HG03039 (cell line): ENCODE measurements at regions not wholly inside any gene's neighbourhood (a gene's known extent, or its start where the extent isn't known, plus 50 kb on each side); places are given as distances from the start of the nearest gene placed in this dataset.

Experiments used
- ATAC-seq: cut with Tn5 transposase; IDR thresholded peaks from one replicate; pipeline ENCODE4 v1.9.1; 2021; ENCODE audit warnings: mild to moderate bottlenecking, moderate library complexity; ENCODE audit not compliant: unreplicated experiment

- no peak for ATAC-seq
These were observed 697.0 kb downstream of the LIG4 start for GRCh38 chr13:107518292-107518691.

- no peak for ATAC-seq
These were observed 698.8 kb downstream of the LIG4 start for GRCh38 chr13:107516517-107516916.

- ATAC-seq, result no peak
These were observed 702.8 kb downstream of the LIG4 start for GRCh38 chr13:107512551-107512950.

- no peak for ATAC-seq
These were observed 717.7 kb downstream of the LIG4 start for GRCh38 chr13:107497661-107498060.

- ATAC-seq, result no peak
These were observed 722.1 kb downstream of the LIG4 start for GRCh38 chr13:107493266-107493665.

GRCh38 chr13:107482688-107483087, 732.6 kb downstream of the LIG4 start:
- no peak for ATAC-seq

- ATAC-seq, result no peak
These were observed 735.2 kb downstream of the LIG4 start for GRCh38 chr13:107480130-107480529.

- ATAC-seq, result no peak
These were observed 737.5 kb downstream of the LIG4 start for GRCh38 chr13:107477772-107478379.

- no peak for ATAC-seq
These were observed 739.4 kb downstream of the LIG4 start for GRCh38 chr13:107475753-107476453.

GRCh38 chr13:107473253-107473652, 742.1 kb downstream of the LIG4 start:
- ATAC-seq, result no peak

GRCh38 chr13:107466326-107467099, 748.8 kb downstream of the LIG4 start:
- ATAC-seq, result no peak

GRCh38 chr13:107462501-107462900, 752.8 kb downstream of the LIG4 start:
- no peak for ATAC-seq

- no peak for ATAC-seq
These were observed 753.6 kb downstream of the LIG4 start for GRCh38 chr13:107461751-107462150.

- ATAC-seq, result no peak
These were observed 755.9 kb downstream of the LIG4 start for GRCh38 chr13:107459430-107459829.

GRCh38 chr13:107458269-107458668, 757.1 kb downstream of the LIG4 start:
- ATAC-seq, result no peak

GRCh38 chr13:107457686-107458085, 757.6 kb downstream of the LIG4 start:
- ATAC-seq, result no peak

- ATAC-seq, result no peak
These were observed 758.9 kb downstream of the LIG4 start for GRCh38 chr13:107456431-107456830.

- no peak for ATAC-seq
These were observed 762.5 kb downstream of the LIG4 start for GRCh38 chr13:107452833-107453232.

GRCh38 chr13:107450931-107451330, 764.4 kb downstream of the LIG4 start:
- no peak for ATAC-seq

GRCh38 chr13:107450431-107450830, 764.9 kb downstream of the LIG4 start:
- ATAC-seq, result no peak

GRCh38 chr13:107447591-107447990, 767.7 kb downstream of the LIG4 start:
- no peak for ATAC-seq

GRCh38 chr13:107441279-107441678, 774.1 kb downstream of the LIG4 start:
- ATAC-seq, result no peak
